ENCODE measurements at regions not wholly inside any gene's neighbourhood (a gene's known extent, or its start where the extent isn't known, plus 50 kb on each side); places are given as distances from the start of the nearest gene placed in this dataset.

DNA sequence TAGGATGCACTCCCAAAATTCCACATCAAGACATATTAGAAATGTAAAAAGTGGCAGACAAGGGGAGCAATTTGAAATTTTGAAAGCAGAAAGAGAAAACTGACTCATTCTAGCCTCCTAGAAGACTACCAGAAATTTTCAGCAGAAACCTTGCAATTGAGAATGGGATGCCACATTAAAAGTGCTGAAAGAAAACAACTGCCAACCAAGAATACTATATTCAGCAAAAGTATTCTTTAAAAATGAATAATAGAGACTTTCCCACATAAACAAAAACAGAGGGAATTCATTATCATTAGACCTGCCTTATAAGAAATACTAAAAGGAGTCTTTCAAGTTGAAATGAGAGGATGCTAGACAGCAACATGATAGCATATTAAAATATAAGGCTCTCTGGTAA, 78.3 kb upstream of the HTR2A start:
- TF ChIP-seq KLF16 (tag by site-specific recombination; IDR thresholded peaks at IDR 0.05): no peak
- no peak for TF ChIP-seq ZNF148 (tag by site-specific recombination; IDR thresholded peaks at IDR 0.05; ENCODE audit: borderline replicate concordance)
- TF ChIP-seq YY1 (tag by site-specific recombination; IDR thresholded peaks at IDR 0.05): no peak
- no peak for TF ChIP-seq ZNF133 (tag by site-specific recombination; IDR thresholded peaks at IDR 0.05)
- no peak for TF ChIP-seq ZNF544 (tag by site-specific recombination; IDR thresholded peaks at IDR 0.05)
- TF ChIP-seq, protein P1, sequence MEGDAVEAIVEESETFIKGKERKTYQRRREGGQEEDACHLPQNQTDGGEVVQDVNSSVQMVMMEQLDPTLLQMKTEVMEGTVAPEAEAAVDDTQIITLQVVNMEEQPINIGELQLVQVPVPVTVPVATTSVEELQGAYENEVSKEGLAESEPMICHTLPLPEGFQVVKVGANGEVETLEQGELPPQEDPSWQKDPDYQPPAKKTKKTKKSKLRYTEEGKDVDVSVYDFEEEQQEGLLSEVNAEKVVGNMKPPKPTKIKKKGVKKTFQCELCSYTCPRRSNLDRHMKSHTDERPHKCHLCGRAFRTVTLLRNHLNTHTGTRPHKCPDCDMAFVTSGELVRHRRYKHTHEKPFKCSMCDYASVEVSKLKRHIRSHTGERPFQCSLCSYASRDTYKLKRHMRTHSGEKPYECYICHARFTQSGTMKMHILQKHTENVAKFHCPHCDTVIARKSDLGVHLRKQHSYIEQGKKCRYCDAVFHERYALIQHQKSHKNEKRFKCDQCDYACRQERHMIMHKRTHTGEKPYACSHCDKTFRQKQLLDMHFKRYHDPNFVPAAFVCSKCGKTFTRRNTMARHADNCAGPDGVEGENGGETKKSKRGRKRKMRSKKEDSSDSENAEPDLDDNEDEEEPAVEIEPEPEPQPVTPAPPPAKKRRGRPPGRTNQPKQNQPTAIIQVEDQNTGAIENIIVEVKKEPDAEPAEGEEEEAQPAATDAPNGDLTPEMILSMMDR (tag by site-specific recombination; IDR thresholded peaks at IDR 0.05): no peak
- no peak for TF ChIP-seq ZFP3 (tag by site-specific recombination; IDR thresholded peaks at IDR 0.05; ENCODE audit: low read depth)
- no peak for TF ChIP-seq ZNF2 (tag by site-specific recombination; IDR thresholded peaks at IDR 0.05)
